ENCODE measurements at regions not wholly inside any gene's neighbourhood (a gene's known extent, or its start where the extent isn't known, plus 50 kb on each side); places are given as distances from the start of the nearest gene placed in this dataset.

DNA sequence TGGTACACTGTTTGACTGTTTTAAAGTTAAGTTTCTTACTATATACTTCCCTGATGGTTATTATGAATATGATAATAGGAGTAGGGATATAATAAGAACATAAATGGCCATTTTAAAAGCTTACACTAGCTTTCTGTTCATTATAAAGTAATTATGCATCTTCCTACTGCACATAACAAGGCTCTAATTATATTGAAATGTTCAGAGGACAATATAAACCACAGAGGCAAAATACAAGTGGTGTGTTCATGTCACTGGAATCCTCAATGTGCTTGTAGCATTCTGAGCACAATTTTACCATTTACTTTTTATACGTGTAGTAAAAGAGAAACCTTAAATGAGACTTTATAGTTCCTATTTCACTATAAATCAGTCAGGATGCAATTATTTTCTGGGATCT is 268.3 kb downstream of the TMA16 start:
- H3K4me1 ChIP-seq: no peaks in the 10 kb centered on the region
- H3K36me3 ChIP-seq (ENCODE audit: low read depth, missing control alignments): no peaks in the 10 kb centered on the region
- no peaks in the 10 kb centered on the region for H3K9me3 ChIP-seq
- TF ChIP-seq, protein P1, sequence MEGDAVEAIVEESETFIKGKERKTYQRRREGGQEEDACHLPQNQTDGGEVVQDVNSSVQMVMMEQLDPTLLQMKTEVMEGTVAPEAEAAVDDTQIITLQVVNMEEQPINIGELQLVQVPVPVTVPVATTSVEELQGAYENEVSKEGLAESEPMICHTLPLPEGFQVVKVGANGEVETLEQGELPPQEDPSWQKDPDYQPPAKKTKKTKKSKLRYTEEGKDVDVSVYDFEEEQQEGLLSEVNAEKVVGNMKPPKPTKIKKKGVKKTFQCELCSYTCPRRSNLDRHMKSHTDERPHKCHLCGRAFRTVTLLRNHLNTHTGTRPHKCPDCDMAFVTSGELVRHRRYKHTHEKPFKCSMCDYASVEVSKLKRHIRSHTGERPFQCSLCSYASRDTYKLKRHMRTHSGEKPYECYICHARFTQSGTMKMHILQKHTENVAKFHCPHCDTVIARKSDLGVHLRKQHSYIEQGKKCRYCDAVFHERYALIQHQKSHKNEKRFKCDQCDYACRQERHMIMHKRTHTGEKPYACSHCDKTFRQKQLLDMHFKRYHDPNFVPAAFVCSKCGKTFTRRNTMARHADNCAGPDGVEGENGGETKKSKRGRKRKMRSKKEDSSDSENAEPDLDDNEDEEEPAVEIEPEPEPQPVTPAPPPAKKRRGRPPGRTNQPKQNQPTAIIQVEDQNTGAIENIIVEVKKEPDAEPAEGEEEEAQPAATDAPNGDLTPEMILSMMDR (IDR thresholded peaks at IDR 0.05): no peak
- H3K27me3 ChIP-seq: no peaks in the 10 kb centered on the region
- no peak overlapping the region for H3K27ac ChIP-seq
- intact Hi-C loops (cut with DNase I; ENCODE audit: low total_unique reads): no loop called here
- no peak overlapping the region for H3K4me3 ChIP-seq
- WGBS, 2 donors: 87 to 95% methylated on average over 1 of the region's 1 CpG
- no peak for DNase-seq

DNA sequence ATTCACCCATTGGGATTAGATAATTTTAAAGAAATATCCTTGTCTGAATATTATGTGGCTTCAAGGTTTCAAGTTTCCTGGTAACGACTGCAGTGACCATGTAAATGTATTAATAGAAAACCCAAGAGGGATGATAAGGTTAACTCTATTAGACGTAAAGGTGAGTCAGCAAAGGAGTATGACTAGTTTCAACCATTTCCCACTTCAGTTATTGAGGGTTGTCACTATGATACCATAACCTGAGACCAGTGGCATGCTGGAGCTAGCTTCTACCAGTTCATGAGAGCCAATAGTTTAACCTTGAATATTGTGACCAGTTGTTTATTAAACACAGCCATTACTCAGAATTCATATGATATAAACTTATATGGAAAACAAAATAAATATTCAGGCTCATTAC is 270.1 kb downstream of the TMA16 start:
- WGBS, 2 donors: 72 to 83% methylated on average over 2 of the region's 2 CpGs
- Histone ChIP-seq H3K9me3 (no peaks in the 10 kb centered on the region), H3K36me3 (ENCODE audit: low read depth, missing control alignments) (no peaks in the 10 kb centered on the region), H3K4me1 (no peaks in the 10 kb centered on the region), H3K27me3 (no peaks in the 10 kb centered on the region), H3K27ac (no peak overlapping the region), H3K4me3 (no peak overlapping the region)
- intact Hi-C loops (cut with DNase I; ENCODE audit: low total_unique reads): no loop called here
- no peak for DNase-seq
- TF ChIP-seq POLR2A (IDR thresholded peaks at IDR 0.05): no peak
- TF ChIP-seq, protein P1 (IDR thresholded peaks at IDR 0.05): no peak

DNA sequence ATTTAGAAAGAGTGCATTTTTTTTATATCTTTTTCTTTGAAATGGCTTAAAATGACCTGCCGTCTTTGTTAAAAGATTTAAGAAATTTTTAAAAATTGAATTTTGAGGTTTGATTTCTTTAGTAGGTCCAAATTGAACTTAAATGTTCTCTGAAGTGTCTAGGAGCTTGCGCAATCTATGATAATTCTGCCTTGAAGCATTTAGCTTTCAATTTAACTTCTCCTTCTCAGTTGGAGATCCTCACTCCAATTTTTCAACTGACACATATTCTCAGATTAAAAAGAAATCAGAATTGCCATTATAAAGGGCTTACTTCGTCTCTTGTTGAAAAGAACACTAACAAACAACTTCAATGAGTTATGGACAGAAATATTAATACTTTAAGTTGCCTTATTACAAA is 273.5 kb downstream of the TMA16 start:
- TF ChIP-seq POLR2A (IDR thresholded peaks at IDR 0.05): no peak
- TF ChIP-seq, protein P1 (IDR thresholded peaks at IDR 0.05): no peak
- no peaks in the 10 kb centered on the region for H3K9me3 ChIP-seq
- H3K4me1 ChIP-seq: no peaks in the 10 kb centered on the region
- H3K36me3 ChIP-seq (ENCODE audit: low read depth, missing control alignments): no peaks in the 10 kb centered on the region
- no peak overlapping the region for H3K4me3 ChIP-seq
- 54 to 81% methylated on average over 3 of the region's 3 CpGs for WGBS, 2 donors
- no peak for DNase-seq
- no peaks in the 10 kb centered on the region for H3K27me3 ChIP-seq
- no peak overlapping the region for H3K27ac ChIP-seq
- intact Hi-C loops (cut with DNase I; ENCODE audit: low total_unique reads): no loop called here

DNA sequence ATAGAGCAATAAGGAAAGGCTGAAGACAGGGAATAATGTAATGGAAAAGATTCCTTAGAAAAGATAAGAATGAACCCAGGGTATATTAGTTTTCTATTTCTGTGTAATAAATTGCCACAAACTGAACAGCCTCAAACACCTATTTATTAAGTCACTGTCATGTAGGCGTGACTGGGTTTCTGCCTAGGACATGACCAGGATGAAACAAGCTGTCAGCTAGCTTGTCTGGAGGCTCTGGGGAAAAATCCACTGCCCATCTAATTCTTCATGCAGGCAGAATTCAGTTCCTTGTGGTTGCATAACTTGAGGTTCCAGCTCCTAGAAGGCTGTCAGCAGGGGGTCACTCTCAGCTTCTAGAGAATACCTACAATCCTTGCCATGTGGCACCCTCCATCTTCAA is 277.7 kb downstream of the TMA16 start:
- intact Hi-C loops (cut with DNase I; ENCODE audit: low total_unique reads): no loop called here
- Histone ChIP-seq H3K4me1 (no peaks in the 10 kb centered on the region), H3K4me3 (no peak overlapping the region), H3K27me3 (no peaks in the 10 kb centered on the region), H3K27ac (no peak overlapping the region), H3K9me3 (no peaks in the 10 kb centered on the region), H3K36me3 (ENCODE audit: low read depth, missing control alignments) (no peaks in the 10 kb centered on the region)
- DNase-seq: no peak
- TF ChIP-seq POLR2A (IDR thresholded peaks at IDR 0.05): no peak
- TF ChIP-seq, protein P1 (IDR thresholded peaks at IDR 0.05): no peak
- WGBS, 2 donors: 84 to 89% methylated on average over 1 of the region's 1 CpG

DNA sequence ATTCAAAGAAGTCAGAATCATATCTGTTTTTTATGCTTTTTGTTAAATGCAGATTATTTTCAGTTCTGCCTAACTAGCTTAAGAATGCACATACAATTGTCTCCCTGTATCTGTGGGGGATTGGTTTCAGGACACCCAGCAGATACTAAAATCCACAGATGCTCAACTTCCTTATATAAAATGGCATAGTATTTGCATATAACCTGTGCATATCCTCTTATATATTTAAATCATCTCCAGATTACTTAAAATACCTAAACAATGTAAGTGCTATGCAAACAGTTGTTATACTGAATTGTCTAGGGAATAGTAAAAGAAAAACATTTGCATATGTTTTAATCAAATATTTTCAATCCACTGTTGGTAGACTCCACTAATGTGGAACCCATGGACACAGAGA is 279.4 kb downstream of the TMA16 start:
- no peak for DNase-seq
- no peaks in the 10 kb centered on the region for H3K9me3 ChIP-seq
- no peak overlapping the region for H3K4me3 ChIP-seq
- no peaks in the 10 kb centered on the region for H3K4me1 ChIP-seq
- intact Hi-C loops (cut with DNase I; ENCODE audit: low total_unique reads): no loop called here
- H3K36me3 ChIP-seq (ENCODE audit: low read depth, missing control alignments): no peaks in the 10 kb centered on the region
- TF ChIP-seq, protein P1 (IDR thresholded peaks at IDR 0.05): no peak
- TF ChIP-seq POLR2A (IDR thresholded peaks at IDR 0.05): no peak
- no peaks in the 10 kb centered on the region for H3K27me3 ChIP-seq
- H3K27ac ChIP-seq: no peak overlapping the region
